HCT116 (cell line): ENCODE measurements at regions not wholly inside any gene's neighbourhood (a gene's known extent, or its start where the extent isn't known, plus 50 kb on each side); places are given as distances from the start of the nearest gene placed in this dataset.

Experiments
- ATAC-seq: fragments of 200-7000 bp; cut with Tn5 transposase; 2 replicates; pipeline ENCODE4 v1.9.1; 2020; ENCODE audit warnings: mild to moderate bottlenecking, moderate library complexity
- BruUV-seq: library from RNA; stranded (reverse); fragments of 400-500 nt; replicated peaks from 2 replicates; lab custom pipeline; 2021; lab: Mats Ljungman, UMichigan
- CTCF ChIA-PET: fragments of 300-600 bp; sonication (Branson Sonifier 250); formaldehyde crosslinking; loops from one replicate; lab custom pipeline; 2021; ENCODE audit warnings: antibody characterized with exemption; lab: Charles Lee
- POLR2A ChIA-PET: fragments of 300-600, 350-600 bp; sonication (Branson Sonifier 250); formaldehyde crosslinking; loops from one replicate; lab custom pipeline; 2021; ENCODE audit warnings: antibody characterized with exemption; lab: Charles Lee
- RAD21 ChIA-PET, 2 experiments: fragments of 300-600 bp; sonication (Branson Sonifier 250); formaldehyde crosslinking; loops; one replicate each; lab custom pipeline; 2023; ENCODE audit warnings: low total read pairs in 2 of 2; ENCODE audit not compliant: uncharacterized antibody in 2 of 2, unreplicated experiment in 2 of 2, low non-redundant PET in 1 of 2; lab: Charles Lee
- DNase-seq: peaks from one replicate; pipeline ENCODE4 v3.0.0-alpha.2; 2010; ENCODE audit warnings: low read depth, low spot score
- H2AFZ ChIP-seq: fragments of 200-600 bp; shearing (Covaris generic), sonication (generic); 2 replicates; pipeline ENCODE4 v1.6.1; 2017; ENCODE audit warnings: low read depth, mixed run types, mixed read lengths, antibody characterized with exemption, low read length; ENCODE audit not compliant: poor library complexity, severe bottlenecking
- H3K27ac ChIP-seq: 2 replicates; pipeline ENCODE4 v1.5.1; 2012; ENCODE audit warnings: low read depth, low read length
- H3K27me3 ChIP-seq: fragments of 200-600 bp; sonication (generic); 2 replicates; pipeline ENCODE4 v1.6.1; 2016; ENCODE audit warnings: mixed run types, low read length, mixed read lengths; ENCODE audit not compliant: insufficient read depth
- H3K36me3 ChIP-seq, 2 experiments: fragments of 200-500 bp in 1 of 2; fragments of 200-600 bp in 1 of 2; sonication (Bioruptor generic) in 1 of 2; sonication (generic) in 1 of 2; 2 replicates each; pipeline versions ENCODE4 v1.5.1 to v1.6.1; 2014 to 2016; ENCODE audit warnings: low read length in 2 of 2, inconsistent platforms in 1 of 2, mixed read lengths in 1 of 2, mixed run types in 1 of 2; ENCODE audit not compliant: insufficient read depth in 2 of 2, control insufficient read depth in 1 of 2
- H3K4me1 ChIP-seq, 2 experiments: fragments of 200-600 bp in 1 of 2; sonication (generic) in 1 of 2; 2 replicates each; pipeline versions ENCODE4 v1.5.1 to v1.6.1; 2012 to 2017; ENCODE audit warnings: low read length in 2 of 2, inconsistent platforms in 1 of 2, mild to moderate bottlenecking in 1 of 2, mixed read lengths in 1 of 2, mixed run types in 1 of 2, moderate library complexity in 1 of 2; ENCODE audit not compliant: insufficient read depth in 2 of 2, control insufficient read depth in 1 of 2
- H3K4me2 ChIP-seq: fragments of 200-600 bp; sonication (generic); 2 replicates; pipeline ENCODE4 v1.6.1; 2017; ENCODE audit warnings: mixed run types, low read length, mixed read lengths
- H3K4me3 ChIP-seq, 2 experiments: fragments of 200-600 bp in 1 of 2; sonication (generic) in 1 of 2; replicated peaks in 1 of 2; 2 replicates each; pipeline ENCODE4 v1.5.1; 2011 to 2016; ENCODE audit warnings: low read length in 2 of 2, control low read depth in 1 of 2, low read depth in 1 of 2, mild to moderate bottlenecking in 1 of 2, mixed read lengths in 1 of 2, mixed run types in 1 of 2
- H3K79me2 ChIP-seq: fragments of 200-600 bp; sonication (generic); 2 replicates; pipeline ENCODE4 v1.6.1; 2017; ENCODE audit warnings: mild to moderate bottlenecking, mixed run types, low read length, moderate library complexity, mixed read lengths; ENCODE audit not compliant: insufficient read depth
- H3K9ac ChIP-seq: fragments of 200-600 bp; sonication (generic); 2 replicates; pipeline ENCODE4 v1.6.1; 2016; ENCODE audit warnings: low read length, mixed read lengths
- H3K9me2 ChIP-seq: fragments of 200-600 bp; sonication (generic), shearing (Covaris generic); 2 replicates; pipeline ENCODE4 v1.6.1; 2017; ENCODE audit warnings: mixed run types, mild to moderate bottlenecking, moderate library complexity; ENCODE audit not compliant: insufficient read depth
- H3K9me3 ChIP-seq, 2 experiments: fragments of 200-500 bp in 1 of 2; fragments of 200-600 bp in 1 of 2; sonication (Bioruptor generic) in 1 of 2; sonication (generic) in 1 of 2; 2 replicates each; pipeline ENCODE4 v1.6.1; 2014 to 2017; ENCODE audit warnings: low read length in 2 of 2, mixed read lengths in 2 of 2, inconsistent platforms in 1 of 2, low read depth in 1 of 2, mild to moderate bottlenecking in 1 of 2, mixed run types in 1 of 2, moderate library complexity in 1 of 2; ENCODE audit not compliant: control insufficient read depth in 1 of 2, insufficient read depth in 1 of 2
- H4K20me1 ChIP-seq: fragments of 200-600 bp; sonication (generic), shearing (Covaris generic); 2 replicates; pipeline ENCODE4 v1.6.1; 2017; ENCODE audit warnings: mixed run types, mild to moderate bottlenecking, moderate library complexity; ENCODE audit not compliant: insufficient read depth
- CBX3 ChIP-seq: IDR thresholded peaks from 2 replicates; pipeline ENCODE4 v1.6.1; 2012; ENCODE audit warnings: low read depth
- CEBPB ChIP-seq: IDR thresholded peaks from 2 replicates; pipeline ENCODE4 v1.6.1; 2012; ENCODE audit warnings: low read depth
- CTCF ChIP-seq, 3 experiments: fragments of 200-600 bp in 1 of 3; sonication (generic) in 1 of 3; IDR thresholded peaks in 2 of 3; conservative IDR thresholded peaks in 1 of 3; 2 replicates each; pipeline ENCODE4 v1.5.1; 2012 to 2017; ENCODE audit warnings: low read depth in 2 of 3, low read length in 2 of 3, antibody characterized with exemption in 1 of 3, borderline replicate concordance in 1 of 3, control low read depth in 1 of 3, mild to moderate bottlenecking in 1 of 3, mixed read lengths in 1 of 3, mixed run types in 1 of 3, moderate library complexity in 1 of 3; ENCODE audit not compliant: insufficient read depth in 1 of 3
- ELF1 ChIP-seq: IDR thresholded peaks from 2 replicates; pipeline ENCODE4 v1.6.1; 2012; ENCODE audit warnings: low read depth, borderline replicate concordance
- EZH2 ChIP-seq: fragments of 200-600 bp; sonication (generic); IDR thresholded peaks from 2 replicates; pipeline ENCODE4 v1.6.1; 2017; ENCODE audit warnings: antibody characterized with exemption, mixed run types
- EZH2phosphoT487 ChIP-seq: fragments of 200-600 bp; IDR thresholded peaks from 2 replicates; pipeline ENCODE4 v1.6.1; 2018; ENCODE audit warnings: antibody characterized with exemption, borderline replicate concordance
- FOSL1 ChIP-seq: IDR thresholded peaks from 2 replicates; pipeline ENCODE4 v1.6.1; 2012; ENCODE audit warnings: low read depth
- POLR2A ChIP-seq: IDR thresholded peaks from 2 replicates; pipeline ENCODE4 v1.7.0; 2011; ENCODE audit warnings: borderline replicate concordance; ENCODE audit not compliant: insufficient read depth, insufficient read length; ENCODE audit errors: extremely low read depth
- POLR2AphosphoS5 ChIP-seq: IDR thresholded peaks from 2 replicates; pipeline ENCODE4 v1.6.1; 2011; ENCODE audit warnings: mild to moderate bottlenecking, low read depth, low read length, moderate library complexity
- SIN3A ChIP-seq: IDR thresholded peaks from 2 replicates; pipeline ENCODE4 v1.6.1; 2012; ENCODE audit warnings: low read depth
- SP1 ChIP-seq: IDR thresholded peaks from 2 replicates; pipeline ENCODE4 v1.6.1; 2012; ENCODE audit warnings: low read depth
- TCF7L2 ChIP-seq: IDR thresholded peaks from 2 replicates; pipeline ENCODE4 v1.7.0; 2011; ENCODE audit warnings: borderline replicate concordance, inconsistent platforms; ENCODE audit not compliant: insufficient read depth, insufficient read length; ENCODE audit errors: extremely low read depth
- YY1 ChIP-seq: IDR thresholded peaks from 2 replicates; pipeline ENCODE4 v1.6.1; 2011; ENCODE audit warnings: low read length, low read depth, moderate library complexity, mild to moderate bottlenecking; ENCODE audit not compliant: insufficient replicate concordance; ENCODE audit errors: extremely low read depth
- ZBTB33 ChIP-seq: IDR thresholded peaks from 2 replicates; pipeline ENCODE4 v1.6.1; 2011; ENCODE audit warnings: mild to moderate bottlenecking, low read length, moderate library complexity; ENCODE audit not compliant: insufficient replicate concordance; ENCODE audit errors: extremely low read depth
- intact Hi-C: fragments of 100-400 bp; cut with micrococcal nuclease; formaldehyde crosslinking; loops from 2 replicates; pipeline ENCODE4 v1.10.0; 2022
- TF ChIP-seq, protein P1 (sequence below): IDR thresholded peaks from 2 replicates; pipeline ENCODE4 v1.6.1; 2012

DNA sequence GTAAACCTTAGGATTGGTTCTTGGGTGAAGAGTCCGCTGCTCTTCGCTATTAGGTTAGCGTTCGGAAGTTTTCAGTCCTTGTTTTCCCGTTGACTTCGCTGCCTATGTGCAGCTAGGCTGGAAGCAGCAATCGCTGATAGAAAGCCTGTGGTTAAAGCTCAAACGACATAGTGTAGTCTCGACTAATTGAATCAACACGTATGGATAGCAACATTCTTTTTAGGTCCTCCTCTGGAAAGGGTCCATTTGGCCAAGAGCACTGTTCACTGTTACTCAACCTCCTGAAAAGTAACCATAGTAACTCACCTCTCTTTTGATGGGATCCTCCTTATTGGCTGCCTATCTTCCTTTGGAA is 355.5 kb downstream of the SNAPC1 start:
- Histone ChIP-seq H3K9me3 (no peaks in the 10 kb centered on the region), H3K79me2 (no peaks in the 10 kb centered on the region), H3K27me3 (peaks cover 4% of the 10 kb centered on the region; the same call in 1 of the 2 replicates), H3K9ac (no peak overlapping the region), H2AFZ (no peak overlapping the region), H3K4me3 (no peak overlapping the region), H3K9me2 (no peaks in the 10 kb centered on the region), H4K20me1 (no peaks in the 10 kb centered on the region), H3K36me3 (no peaks in the 10 kb centered on the region), H3K4me2 (no peak overlapping the region), H3K27ac (no peak overlapping the region), H3K4me1 (no peaks in the 10 kb centered on the region)
- POLR2A ChIA-PET, result no interaction called here
- CTCF ChIA-PET, result no interaction called here
- TF ChIP-seq CEBPB (no peak), SIN3A (no peak), EZH2phosphoT487 (no peak), CTCF (IDR thresholded peaks at IDR 0.05 in 2 of 3, conservative IDR thresholded peaks at IDR 0.05 in 1 of 3; ENCODE audit: borderline replicate concordance in 1 of 3, insufficient read depth in 1 of 3, low read depth in 2 of 3, low read length in 2 of 3) (no peak), FOSL1 (no peak), ELF1 (no peak), POLR2AphosphoS5 (no peak), EZH2 (no peak), YY1 (no peak), POLR2A (no peak), TCF7L2 (no peak), ZBTB33 (no peak), SP1 (no peak), CBX3 (no peak)
- TF ChIP-seq, protein P1, sequence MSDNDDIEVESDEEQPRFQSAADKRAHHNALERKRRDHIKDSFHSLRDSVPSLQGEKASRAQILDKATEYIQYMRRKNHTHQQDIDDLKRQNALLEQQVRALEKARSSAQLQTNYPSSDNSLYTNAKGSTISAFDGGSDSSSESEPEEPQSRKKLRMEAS, result no peak
- RAD21 ChIA-PET, result no interaction called here
- no TSS peak for BruUV-seq
- intact Hi-C loops, result no loop called here
- ATAC-seq (no peak), DNase-seq (no peak)
